ENCODE measurements at regions not wholly inside any gene's neighbourhood (a gene's known extent, or its start where the extent isn't known, plus 50 kb on each side); places are given as distances from the start of the nearest gene placed in this dataset.

GRCh38 chr12:72144553-72144952 lies 127.6 kb upstream of the TRHDE start:
- Histone ChIP-seq H3K4ac (ENCODE audit: low read depth, low read length) (no peak overlapping the region), H3K36me3 (ENCODE audit: control insufficient read depth, insufficient read depth, low read length) (no peaks in the 10 kb centered on the region), H4K8ac (ENCODE audit: low read depth in 2 of 2, low read length in 2 of 2) (no peak overlapping the region), H2BK5ac (ENCODE audit: low read depth, low read length, poor library complexity, severe bottlenecking) (no peak overlapping the region), H4K20me1 (ENCODE audit: insufficient read depth, low read length) (no peaks in the 10 kb centered on the region), H4K91ac (ENCODE audit: insufficient read depth, low read depth, low read length) (no peak overlapping the region), H3K27ac (ENCODE audit: insufficient read depth, low read length) (no peak overlapping the region), H2BK120ac (ENCODE audit: low read depth, low read length) (no peak overlapping the region), H3K4me3 (ENCODE audit: insufficient read depth, low read depth, low read length) (no peak overlapping the region), H2AK9ac (replicated peaks; ENCODE audit: low read depth, low read length, poor library complexity) (no peak overlapping the region), H3K27me3 (ENCODE audit: control insufficient read depth, insufficient read depth, low read length) (no peaks in the 10 kb centered on the region; the same call in 1 of the 2 replicates), H3K9ac (ENCODE audit: low read depth, low read length) (no peak overlapping the region), H3K9me3 (ENCODE audit: control insufficient read depth, insufficient read depth, low read length) (no peaks in the 10 kb centered on the region), H4K5ac (ENCODE audit: low read depth, low read length) (no peak overlapping the region), H2AFZ (replicated peaks; ENCODE audit: low read length, poor library complexity) (no peak overlapping the region), H3K9me1 (ENCODE audit: insufficient read depth, low read length) (no peaks in the 10 kb centered on the region), H3K23ac (ENCODE audit: low read depth, low read length) (no peak overlapping the region), H3K4me1 (ENCODE audit: control insufficient read depth, insufficient read depth, low read length) (no peaks in the 10 kb centered on the region), H2AK5ac (ENCODE audit: low read depth, low read length) (no peak overlapping the region), H3K56ac (ENCODE audit: extremely low read depth, insufficient read depth, low read length) (no peak overlapping the region), H3K4me2 (ENCODE audit: low read depth, low read length) (no peak overlapping the region), H2BK20ac (ENCODE audit: low read depth, low read length) (no peak overlapping the region), H3K18ac (ENCODE audit: low read depth, low read length) (no peak overlapping the region), H3K14ac (replicated peaks; ENCODE audit: low read depth, low read length) (no peak overlapping the region), H2BK15ac (ENCODE audit: low read depth, low read length) (no peak overlapping the region), H3K79me1 (ENCODE audit: low read depth in 1 of 2, low read length in 2 of 2) (no peaks in the 10 kb centered on the region)
- DNase-seq (no peak), ATAC-seq (ENCODE audit: low read depth) (no peak)
- no TSS peak for BruUV-seq (replicated peaks)
- in situ Hi-C loops (cut with MboI; ENCODE audit: low sequenced_read_pairs) = no loop called here
- ChIA-PET POLR2A (ENCODE audit: unreplicated experiment) (no interaction called here), CTCF (no interaction called here)
- TF ChIP-seq ELK1 (IDR thresholded peaks at IDR 0.05; ENCODE audit: borderline replicate concordance, low read depth, low read length) = no peak
- no peak for TF ChIP-seq CTCF (conservative IDR thresholded peaks at IDR 0.05; ENCODE audit: low read depth, low read length)
- no peak for TF ChIP-seq MXI1 (IDR thresholded peaks at IDR 0.05; ENCODE audit: borderline replicate concordance, low read depth, low read length)
- no peak for TF ChIP-seq POLR2A (IDR thresholded peaks at IDR 0.05; ENCODE audit: low read depth, low read length)
- TF ChIP-seq BHLHE40 (IDR thresholded peaks at IDR 0.05; ENCODE audit: low read depth, low read length) = no peak
- no peak for TF ChIP-seq SMC3 (IDR thresholded peaks at IDR 0.05; ENCODE audit: low read depth, low read length)
- TF ChIP-seq RCOR1 (IDR thresholded peaks at IDR 0.05; ENCODE audit: insufficient replicate concordance, low read length) = no peak
- TF ChIP-seq NFE2L2 (IDR thresholded peaks at IDR 0.05; ENCODE audit: low read depth, low read length) = no peak
- TF ChIP-seq CHD1 (IDR thresholded peaks at IDR 0.05; ENCODE audit: low read depth, low read length) = no peak
- TF ChIP-seq MAFK (IDR thresholded peaks at IDR 0.05; ENCODE audit: low read depth, low read length) = no peak
- TF ChIP-seq FOS (IDR thresholded peaks at IDR 0.05; ENCODE audit: low read depth, low read length) = no peak
- no peak for TF ChIP-seq MAZ (IDR thresholded peaks at IDR 0.05; ENCODE audit: borderline replicate concordance, low read depth, low read length)
- TF ChIP-seq CEBPB (IDR thresholded peaks at IDR 0.05; ENCODE audit: low read depth, low read length) = no peak
- TF ChIP-seq RAD21 (IDR thresholded peaks at IDR 0.05; ENCODE audit: low read length) = no peak
- no peak for TF ChIP-seq RFX5 (IDR thresholded peaks at IDR 0.05; ENCODE audit: low read depth, low read length)
- dilution Hi-C loops (cut with HindIII; ENCODE audit: low sequenced_read_pairs, unreplicated experiment) = no loop called here
- intact Hi-C loops (cut with micrococcal nuclease) = no loop called here
